Osteocyte (in vitro differentiated cells): ENCODE measurements at regions not wholly inside any gene's neighbourhood (a gene's known extent, or its start where the extent isn't known, plus 50 kb on each side); places are given as distances from the start of the nearest gene placed in this dataset.
"Not testable (repeated sequence)": the region's sequence is repeated elsewhere in the genome, so short reads cannot be mapped to it uniquely, and the experiment has no call there.

Experiments used
- DNase-seq: peaks from one replicate; pipeline ENCODE4 v3.0.0; 2021; ENCODE audit warnings: mixed read lengths; ENCODE audit not compliant: unreplicated experiment; ENCODE audit errors: extremely low spot score
- H3K27ac Mint-ChIP-seq: one replicate; pipeline ENCODE4 v1.8.0; 2021; ENCODE audit warnings: mild to moderate bottlenecking, mixed read lengths; ENCODE audit not compliant: unreplicated experiment
- H3K27me3 Mint-ChIP-seq: one replicate; pipeline ENCODE4 v1.8.0; 2021; ENCODE audit warnings: mixed read lengths; ENCODE audit not compliant: unreplicated experiment
- H3K36me3 Mint-ChIP-seq: one replicate; pipeline ENCODE4 v1.8.0; 2021; ENCODE audit warnings: mixed read lengths; ENCODE audit not compliant: unreplicated experiment
- H3K4me1 Mint-ChIP-seq: one replicate; pipeline ENCODE4 v1.8.0; 2021; ENCODE audit warnings: mixed read lengths; ENCODE audit not compliant: unreplicated experiment
- H3K4me3 Mint-ChIP-seq: one replicate; pipeline ENCODE4 v1.8.0; 2021; ENCODE audit warnings: mild to moderate bottlenecking, moderate library complexity, mixed read lengths; ENCODE audit not compliant: unreplicated experiment
- H3K9me3 Mint-ChIP-seq: one replicate; pipeline ENCODE4 v1.8.0; 2021; ENCODE audit warnings: mixed read lengths; ENCODE audit not compliant: unreplicated experiment
- TF ChIP-seq, protein P1 (sequence below): fragments of 200-600 bp; sonication (generic); IDR thresholded peaks from 2 replicates; pipeline ENCODE4 v1.5.0; 2021; ENCODE audit warnings: antibody characterized with exemption, mild to moderate bottlenecking, moderate library complexity

DNA sequence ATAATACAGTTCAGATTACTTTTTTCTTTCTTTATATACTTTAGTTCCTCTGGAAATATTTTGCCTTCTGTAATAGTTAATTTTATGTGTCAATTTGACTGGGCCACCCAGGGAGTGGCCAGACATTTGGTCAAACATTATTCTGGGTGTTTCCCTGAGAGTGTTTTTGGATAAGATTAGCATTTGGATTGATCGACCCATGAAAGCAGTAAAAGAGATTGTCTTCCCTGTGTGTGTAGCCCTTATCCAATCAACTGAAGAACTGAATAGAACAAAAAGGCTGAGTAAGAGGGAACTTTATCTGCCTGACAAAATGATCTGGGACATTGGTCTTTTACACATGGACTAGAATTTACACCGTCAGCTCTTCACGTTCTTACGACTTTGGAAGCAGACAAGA is 1190.1 kb upstream of the FAM98A start:
- Mint-ChIP-seq H3K36me3 (no peaks in the 10 kb centered on the region), H3K4me3 (no peak overlapping the region), H3K27me3 (no peaks in the 10 kb centered on the region), H3K4me1 (no peaks in the 10 kb centered on the region), H3K27ac (no peak overlapping the region), H3K9me3 (peaks cover 13% of the 10 kb centered on the region)
- DNase-seq, result no peak
- TF ChIP-seq, protein P1, sequence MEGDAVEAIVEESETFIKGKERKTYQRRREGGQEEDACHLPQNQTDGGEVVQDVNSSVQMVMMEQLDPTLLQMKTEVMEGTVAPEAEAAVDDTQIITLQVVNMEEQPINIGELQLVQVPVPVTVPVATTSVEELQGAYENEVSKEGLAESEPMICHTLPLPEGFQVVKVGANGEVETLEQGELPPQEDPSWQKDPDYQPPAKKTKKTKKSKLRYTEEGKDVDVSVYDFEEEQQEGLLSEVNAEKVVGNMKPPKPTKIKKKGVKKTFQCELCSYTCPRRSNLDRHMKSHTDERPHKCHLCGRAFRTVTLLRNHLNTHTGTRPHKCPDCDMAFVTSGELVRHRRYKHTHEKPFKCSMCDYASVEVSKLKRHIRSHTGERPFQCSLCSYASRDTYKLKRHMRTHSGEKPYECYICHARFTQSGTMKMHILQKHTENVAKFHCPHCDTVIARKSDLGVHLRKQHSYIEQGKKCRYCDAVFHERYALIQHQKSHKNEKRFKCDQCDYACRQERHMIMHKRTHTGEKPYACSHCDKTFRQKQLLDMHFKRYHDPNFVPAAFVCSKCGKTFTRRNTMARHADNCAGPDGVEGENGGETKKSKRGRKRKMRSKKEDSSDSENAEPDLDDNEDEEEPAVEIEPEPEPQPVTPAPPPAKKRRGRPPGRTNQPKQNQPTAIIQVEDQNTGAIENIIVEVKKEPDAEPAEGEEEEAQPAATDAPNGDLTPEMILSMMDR, result no peak

DNA sequence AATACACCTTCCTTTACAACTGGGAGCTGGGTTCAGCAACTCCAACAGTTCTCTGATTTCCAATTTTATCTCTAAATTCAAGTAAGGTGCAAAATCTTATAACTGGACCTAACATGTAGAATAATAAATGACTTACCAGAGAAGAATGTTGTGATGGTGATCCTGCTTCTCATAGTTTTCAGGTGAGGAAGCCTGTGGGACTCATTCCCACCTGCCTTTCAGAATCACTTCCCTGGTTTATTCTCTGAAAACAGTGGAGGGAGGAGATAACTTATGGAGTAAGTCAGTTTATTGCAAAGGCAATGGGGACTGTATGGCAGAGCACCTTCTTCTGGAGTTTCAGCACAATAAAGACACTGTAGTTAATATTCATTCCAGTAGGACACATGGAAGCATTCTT is 1188.2 kb upstream of the FAM98A start:
- Mint-ChIP-seq H3K36me3 (no peaks in the 10 kb centered on the region), H3K27me3 (no peaks in the 10 kb centered on the region), H3K4me1 (no peaks in the 10 kb centered on the region), H3K9me3 (peaks cover 13% of the 10 kb centered on the region), H3K4me3 (no peak overlapping the region), H3K27ac (no peak overlapping the region)
- DNase-seq, result no peak
- TF ChIP-seq, protein P1, result no peak

- DNase-seq, result no peak
- Mint-ChIP-seq H3K36me3 (no peaks in the 10 kb centered on the region), H3K27ac (no peak overlapping the region), H3K27me3 (no peaks in the 10 kb centered on the region), H3K4me1 (no peaks in the 10 kb centered on the region), H3K4me3 (no peak overlapping the region), H3K9me3 (peaks cover 5% of the 10 kb centered on the region)
- TF ChIP-seq, protein P1, result no peak
Observed at GRCh38 chr2:34785206-34785785, 1186.2 kb upstream of the FAM98A start.

GRCh38 chr2:34784701-34785100 is 1185.6 kb upstream of the FAM98A start:
- Mint-ChIP-seq H3K4me1 (no peaks in the 10 kb centered on the region), H3K4me3 (no peak overlapping the region), H3K36me3 (no peaks in the 10 kb centered on the region), H3K9me3 (peaks cover 5% of the 10 kb centered on the region), H3K27ac (no peak overlapping the region), H3K27me3 (no peaks in the 10 kb centered on the region)
- TF ChIP-seq, protein P1, result no peak
- no peak for DNase-seq

DNA sequence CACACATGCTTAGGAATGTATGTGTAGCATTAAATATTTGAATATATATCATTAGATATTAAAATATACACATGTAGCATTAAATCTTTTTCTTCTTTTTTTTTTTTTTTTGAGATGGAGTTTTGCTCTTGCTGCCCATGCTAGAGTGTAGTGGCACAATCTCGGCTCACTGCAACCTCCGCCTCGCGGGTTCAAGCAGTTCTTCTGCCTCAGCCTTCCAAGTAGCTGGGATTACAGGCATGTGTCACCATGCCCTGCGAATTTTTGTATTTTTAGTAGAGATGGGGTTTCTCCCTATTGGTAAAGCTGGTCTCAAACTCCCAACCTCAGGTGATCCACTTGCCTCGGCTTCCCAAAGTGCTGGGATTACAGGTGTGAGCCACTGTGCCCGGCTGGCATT is 1151.6 kb upstream of the FAM98A start:
- H3K4me1 Mint-ChIP-seq, H3K27ac Mint-ChIP-seq, H3K36me3 Mint-ChIP-seq, DNase-seq, H3K4me3 Mint-ChIP-seq, H3K27me3 Mint-ChIP-seq: not testable (repeated sequence)
- H3K9me3 Mint-ChIP-seq, result peaks cover 11% of the 10 kb centered on the region

DNA sequence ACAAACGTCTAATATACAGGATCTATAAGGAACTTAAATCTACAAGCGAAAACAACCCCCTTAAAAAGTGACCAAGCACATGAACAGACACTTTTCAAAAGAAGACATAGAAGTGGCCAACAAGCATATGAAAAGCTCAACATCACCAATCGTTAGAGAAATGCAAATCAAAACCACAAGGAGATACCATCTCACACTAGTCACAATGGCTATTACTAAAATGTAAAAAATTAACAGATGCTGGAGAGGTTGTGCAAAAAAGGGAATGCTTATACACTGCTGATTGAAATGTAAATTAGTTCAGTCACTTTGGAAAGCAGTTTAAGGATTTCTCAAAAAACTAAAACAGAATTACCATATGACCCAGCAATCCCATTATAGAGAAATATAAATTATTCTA is 1148.5 kb upstream of the FAM98A start:
- TF ChIP-seq, protein P1, result no peak
- no peaks in the 10 kb centered on the region for H3K4me1 Mint-ChIP-seq
- H3K27ac Mint-ChIP-seq, result no peak overlapping the region
- DNase-seq, result no peak
- H3K4me3 Mint-ChIP-seq, result no peak overlapping the region
- no peaks in the 10 kb centered on the region for H3K27me3 Mint-ChIP-seq
- H3K36me3 Mint-ChIP-seq, result no peaks in the 10 kb centered on the region
- H3K9me3 Mint-ChIP-seq, result peaks cover 11% of the 10 kb centered on the region
